ENCODE measurements at regions not wholly inside any gene's neighbourhood (a gene's known extent, or its start where the extent isn't known, plus 50 kb on each side); places are given as distances from the start of the nearest gene placed in this dataset.

GRCh38 chr4:187042251-187042650 is 318.6 kb upstream of the FAT1 start:
- POLR2A ChIA-PET (ENCODE audit: low non-redundant PET): no interaction called here
- CTCF ChIA-PET: interaction anchor here (0.8 kb wide), 1 partner anchor 28 kb away, joined by 3 read pairs; no protein-coding TSS in a partner anchor
- no peak for TF ChIP-seq CTCF (conservative IDR thresholded peaks at IDR 0.05; ENCODE audit: low read depth)
- DNase-seq (ENCODE audit: low spot score): peak; percentile 4
- peak overlapping the region; percentile 37; the same call in 1 of the 2 replicates for H3K27ac ChIP-seq

- no peak for DNase-seq (ENCODE audit: low spot score)
- no peak for TF ChIP-seq CTCF (conservative IDR thresholded peaks at IDR 0.05; ENCODE audit: low read depth)
- H3K27ac ChIP-seq: no peak overlapping the region
- ChIA-PET POLR2A (ENCODE audit: low non-redundant PET) (no interaction called here), CTCF (no interaction called here)
Observed at GRCh38 chr4:187046471-187046870, 322.8 kb upstream of the FAT1 start.

- TF ChIP-seq CTCF (conservative IDR thresholded peaks at IDR 0.05; ENCODE audit: low read depth): no peak
- POLR2A ChIA-PET (ENCODE audit: low non-redundant PET): no interaction called here
- CTCF ChIA-PET: no interaction called here
- DNase-seq (ENCODE audit: low spot score): no peak
- H3K27ac ChIP-seq: no peak overlapping the region
Observed at GRCh38 chr4:187059021-187059420, 335.4 kb upstream of the FAT1 start.

- DNase-seq (ENCODE audit: low spot score): no peak
- no peak for TF ChIP-seq CTCF (conservative IDR thresholded peaks at IDR 0.05; ENCODE audit: low read depth)
- ChIA-PET POLR2A (ENCODE audit: low non-redundant PET) (no interaction called here), CTCF (interaction anchor here (0.6 kb wide), 1 partner anchor 1616 kb away, joined by 3 read pairs; no protein-coding TSS in a partner anchor)
- H3K27ac ChIP-seq: no peak overlapping the region
Observed at GRCh38 chr4:187059895-187060294, 336.2 kb upstream of the FAT1 start.

GRCh38 chr4:187060551-187060950 is 336.9 kb upstream of the FAT1 start:
- TF ChIP-seq CTCF (conservative IDR thresholded peaks at IDR 0.05; ENCODE audit: low read depth): no peak
- H3K27ac ChIP-seq: no peak overlapping the region
- POLR2A ChIA-PET (ENCODE audit: low non-redundant PET): no interaction called here
- DNase-seq (ENCODE audit: low spot score): no peak
- CTCF ChIA-PET: interaction anchor here (0.6 kb wide), 1 partner anchor 1617 kb away, joined by 3 read pairs; no protein-coding TSS in a partner anchor

GRCh38 chr4:187063251-187063650 is 339.6 kb upstream of the FAT1 start:
- no peak overlapping the region for H3K27ac ChIP-seq
- TF ChIP-seq CTCF (conservative IDR thresholded peaks at IDR 0.05; ENCODE audit: low read depth): no peak
- ChIA-PET CTCF (interaction anchor here (0.6 kb wide), 1 partner anchor 140 kb away, joined by 3 read pairs; no protein-coding TSS in a partner anchor), POLR2A (ENCODE audit: low non-redundant PET) (no interaction called here)
- no peak for DNase-seq (ENCODE audit: low spot score)

- ChIA-PET CTCF (no interaction called here), POLR2A (ENCODE audit: low non-redundant PET) (no interaction called here)
- TF ChIP-seq CTCF (conservative IDR thresholded peaks at IDR 0.05; ENCODE audit: low read depth): no peak
- DNase-seq (ENCODE audit: low spot score): no peak
- no peak overlapping the region for H3K27ac ChIP-seq
Observed at GRCh38 chr4:187064033-187064432, 340.4 kb upstream of the FAT1 start.

All from RWPE1 (cell line).